Right hindlimb (tissue), 1 donor: ENCODE measurements at regions not wholly inside any gene's neighbourhood (a gene's known extent, or its start where the extent isn't known, plus 50 kb on each side); places are given as distances from the start of the nearest gene placed in this dataset.

Experiments
- DNase-seq: peaks from one replicate; pipeline ENCODE4 v3.0.0-alpha.2; 2018

DNA sequence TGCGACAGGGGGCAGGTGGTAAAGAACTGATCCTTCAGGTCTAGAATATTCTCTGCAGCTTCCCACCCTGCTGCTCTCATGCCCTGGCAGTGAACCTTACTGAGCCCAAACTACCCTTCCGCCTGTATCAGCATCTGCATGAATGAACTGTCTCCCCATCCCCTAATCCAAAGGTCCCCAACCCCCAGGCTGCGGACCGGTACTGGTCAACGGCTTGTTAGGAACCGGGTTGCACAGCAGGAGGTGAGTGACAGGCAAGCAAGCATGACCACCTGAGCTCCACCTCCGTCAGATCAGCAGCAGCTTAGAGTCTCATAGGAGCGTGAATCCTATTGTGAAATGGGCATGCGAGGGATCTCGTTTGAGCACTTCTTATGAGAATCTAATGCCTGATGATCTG is 58.2 kb upstream of the LMO1 start:
- no peak for DNase-seq

DNA sequence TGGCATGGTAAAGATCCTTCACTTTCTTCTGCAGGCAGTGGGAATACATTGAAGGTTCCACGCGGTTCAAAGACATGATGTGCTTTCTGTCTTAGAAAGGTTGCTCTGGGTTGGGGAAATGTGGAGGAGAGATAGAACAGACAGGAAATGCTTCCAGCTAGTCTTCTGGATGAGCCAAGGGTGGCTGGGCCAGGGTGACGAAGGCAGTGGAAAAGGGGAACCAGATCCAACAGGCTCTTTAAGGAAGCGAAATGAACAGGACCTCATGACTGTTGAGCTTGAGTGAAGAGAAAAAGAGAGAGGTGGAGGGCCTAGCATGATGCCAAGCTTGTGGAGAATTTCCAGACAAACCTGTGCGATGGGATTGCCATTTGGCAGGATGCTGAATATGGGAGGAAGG is 56.4 kb upstream of the LMO1 start:
- peak; percentile 10 for DNase-seq

DNA sequence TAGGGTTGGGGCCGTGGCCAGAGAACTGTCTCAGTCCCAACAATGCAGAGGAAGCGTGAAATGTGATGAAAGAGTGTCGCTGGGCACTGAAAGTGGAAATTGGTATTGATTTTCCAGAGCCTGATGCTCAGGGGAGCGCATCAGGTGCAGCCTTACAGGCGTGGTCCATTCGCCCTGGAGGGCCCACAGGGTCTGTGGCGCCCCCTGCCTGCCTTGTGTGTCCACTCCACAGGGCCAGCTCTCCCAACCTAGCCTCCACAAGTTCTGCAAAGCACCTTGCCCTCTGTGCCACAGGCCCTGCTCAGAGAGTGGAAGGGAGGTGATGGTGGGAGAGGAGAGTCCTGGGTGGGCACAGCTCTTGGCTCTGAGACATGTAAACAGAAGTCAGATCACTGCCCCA is 54.9 kb upstream of the LMO1 start:
- DNase-seq, result peak; percentile 7

DNA sequence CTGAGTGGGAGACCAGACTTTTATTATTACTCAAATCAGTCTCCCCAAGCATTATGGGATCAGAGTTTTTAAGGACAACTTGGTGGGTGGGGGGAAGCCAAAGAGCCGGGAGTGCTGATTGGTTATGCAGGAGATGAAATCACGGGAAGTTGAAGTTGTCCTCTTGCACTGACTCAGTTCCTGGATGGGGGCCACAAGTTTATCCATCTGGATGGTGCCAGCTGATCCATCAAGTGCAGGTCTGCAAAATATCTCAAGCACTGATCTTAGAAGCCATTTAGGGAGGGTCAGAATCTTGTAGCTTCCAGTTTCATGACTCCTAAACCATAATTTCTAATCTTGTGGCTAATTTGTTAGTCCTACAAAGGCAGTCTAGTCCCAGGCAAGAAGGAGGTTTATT is 53.5 kb upstream of the LMO1 start:
- peak; percentile 12 for DNase-seq

DNA sequence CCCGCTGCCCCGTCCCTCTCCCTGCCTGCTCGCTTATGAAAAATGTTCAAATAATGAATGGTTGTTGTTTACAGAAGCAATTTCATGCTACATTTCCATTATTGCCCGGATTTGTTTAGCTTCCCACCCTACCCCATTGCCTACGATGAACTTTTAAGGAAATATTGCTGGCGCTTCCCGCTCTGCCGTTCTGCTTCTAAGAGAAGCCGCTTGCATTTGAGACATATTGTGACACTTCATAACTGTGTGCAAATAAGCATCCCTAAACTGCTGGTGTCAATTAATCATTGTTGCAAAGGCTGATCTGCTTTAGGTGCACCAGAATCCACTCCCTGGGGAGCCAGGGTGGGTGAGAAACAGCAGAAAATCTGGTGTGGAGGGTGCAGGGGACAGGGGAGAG is 52.3 kb upstream of the LMO1 start:
- DNase-seq, result no peak

DNA sequence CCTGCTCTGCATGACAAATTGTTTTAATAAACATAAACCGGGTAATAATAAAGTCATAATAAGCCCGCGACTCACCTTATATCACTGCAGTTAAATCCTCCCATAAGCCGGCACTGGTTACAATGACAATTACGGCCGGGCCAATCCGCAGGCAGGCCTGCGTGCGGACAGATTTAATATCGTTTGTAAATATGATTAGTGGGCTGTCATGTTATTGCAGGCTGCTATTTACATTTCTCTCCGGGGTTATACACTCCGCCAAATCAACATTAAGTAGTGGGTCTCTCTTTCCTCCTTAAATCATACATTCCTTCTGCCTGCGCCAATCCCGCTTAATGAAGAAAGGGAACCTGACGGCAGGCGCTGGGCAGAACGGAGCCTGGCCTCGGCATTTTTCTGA is 51.8 kb upstream of the LMO1 start:
- peak; percentile 5 for DNase-seq

DNA sequence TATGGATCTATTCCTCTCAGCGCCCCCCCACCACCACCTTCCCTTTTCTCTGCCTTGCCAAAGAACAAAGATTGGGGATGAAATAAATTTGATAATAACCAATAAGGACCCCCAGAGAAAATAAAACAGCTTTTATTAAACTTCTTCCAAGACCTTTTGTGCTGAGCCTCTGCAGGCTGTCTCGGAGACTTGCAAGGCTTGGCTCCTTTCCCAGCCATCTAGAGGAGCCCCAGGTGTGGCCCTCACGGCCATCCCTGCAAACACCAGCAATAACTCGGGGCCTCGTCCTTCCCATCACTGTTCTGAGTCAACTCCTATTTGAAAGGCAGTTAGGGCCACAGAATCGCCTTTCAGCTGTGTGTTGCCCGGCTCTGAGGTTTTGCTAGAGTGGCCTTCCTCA is 51.2 kb upstream of the LMO1 start:
- DNase-seq, result peak; percentile 12

DNA sequence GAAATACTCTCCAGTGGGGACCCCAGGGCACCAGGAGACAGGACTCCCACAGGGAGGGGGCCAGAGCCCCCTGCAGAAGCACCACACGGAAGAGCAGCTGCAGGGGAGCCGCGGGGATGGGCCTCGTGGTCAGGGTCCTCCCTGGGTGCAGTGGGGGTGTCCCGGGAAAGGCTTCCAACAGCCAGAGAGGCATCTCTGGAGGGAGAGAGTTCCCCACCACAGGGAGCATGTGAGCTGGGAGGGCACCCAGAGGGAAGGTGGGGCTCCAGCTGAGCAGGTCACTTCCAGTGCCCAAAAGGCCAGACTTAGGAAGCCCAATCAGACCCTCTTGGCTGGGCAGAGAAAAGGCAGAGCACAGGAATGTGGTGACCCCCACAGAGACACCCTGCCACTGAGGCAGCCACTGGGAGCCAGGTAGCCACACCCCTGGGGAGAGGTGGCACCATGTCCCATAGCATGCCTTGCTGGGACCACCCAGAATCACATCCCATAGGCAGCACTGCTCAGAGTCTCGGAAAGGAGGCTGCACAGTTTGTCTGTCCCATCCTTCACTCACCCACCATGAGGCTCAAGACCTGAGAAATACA is 49.9 kb upstream of the LMO1 start:
- peak; percentile 13 for DNase-seq
